ENCODE measurements at regions not wholly inside any gene's neighbourhood (a gene's known extent, or its start where the extent isn't known, plus 50 kb on each side); places are given as distances from the start of the nearest gene placed in this dataset.
"Not testable (repeated sequence)": the region's sequence is repeated elsewhere in the genome, so short reads cannot be mapped to it uniquely, and the experiment has no call there.

GRCh38 chr12:73677520-73678291 lies 859.9 kb upstream of the ATXN7L3B start:
- no peak for DNase-seq

GRCh38 chr12:73678335-73678734 lies 859.3 kb upstream of the ATXN7L3B start:
- DNase-seq: no peak

GRCh38 chr12:73699318-73699717 lies 838.3 kb upstream of the ATXN7L3B start:
- DNase-seq: no peak

- no peak for DNase-seq
These were observed 823.0 kb upstream of the ATXN7L3B start for GRCh38 chr12:73714655-73715054.

- not testable (repeated sequence) for DNase-seq
These were observed 821.5 kb upstream of the ATXN7L3B start for GRCh38 chr12:73716143-73716542.

- no peak for DNase-seq
These were observed 818.4 kb upstream of the ATXN7L3B start for GRCh38 chr12:73719223-73719622.

GRCh38 chr12:73726881-73727280 lies 810.8 kb upstream of the ATXN7L3B start:
- no peak for DNase-seq

GRCh38 chr12:73731658-73732057 lies 806.0 kb upstream of the ATXN7L3B start:
- no peak for DNase-seq

GRCh38 chr12:73769337-73769736 lies 768.3 kb upstream of the ATXN7L3B start:
- DNase-seq: no peak

- no peak for DNase-seq
These were observed 739.1 kb upstream of the ATXN7L3B start for GRCh38 chr12:73798523-73798922.

- DNase-seq: no peak
These were observed 722.5 kb upstream of the ATXN7L3B start for GRCh38 chr12:73815072-73815645.

GRCh38 chr12:73817161-73817560 lies 720.5 kb upstream of the ATXN7L3B start:
- DNase-seq: no peak

GRCh38 chr12:73833746-73834145 lies 703.9 kb upstream of the ATXN7L3B start:
- no peak for DNase-seq

GRCh38 chr12:73841963-73842362 lies 695.7 kb upstream of the ATXN7L3B start:
- DNase-seq: no peak

- DNase-seq: no peak
These were observed 674.1 kb upstream of the ATXN7L3B start for GRCh38 chr12:73863546-73863945.

- DNase-seq: no peak
These were observed 670.5 kb upstream of the ATXN7L3B start for GRCh38 chr12:73867147-73867546.

GRCh38 chr12:73877291-73877690 lies 660.3 kb upstream of the ATXN7L3B start:
- DNase-seq: not testable (repeated sequence)

GRCh38 chr12:73892201-73892600 lies 645.4 kb upstream of the ATXN7L3B start:
- DNase-seq: no peak

GRCh38 chr12:73898645-73899044 lies 639.0 kb upstream of the ATXN7L3B start:
- no peak for DNase-seq

GRCh38 chr12:73902260-73902659 lies 635.4 kb upstream of the ATXN7L3B start:
- no peak for DNase-seq

- DNase-seq: no peak
These were observed 630.9 kb upstream of the ATXN7L3B start for GRCh38 chr12:73906757-73907156.

GRCh38 chr12:73935817-73936216 lies 601.8 kb upstream of the ATXN7L3B start:
- no peak for DNase-seq

GRCh38 chr12:73947326-73948026 lies 590.2 kb upstream of the ATXN7L3B start:
- no peak for DNase-seq
